ENCODE measurements at regions not wholly inside any gene's neighbourhood (a gene's known extent, or its start where the extent isn't known, plus 50 kb on each side); places are given as distances from the start of the nearest gene placed in this dataset.

- TF ChIP-seq, protein P1, sequence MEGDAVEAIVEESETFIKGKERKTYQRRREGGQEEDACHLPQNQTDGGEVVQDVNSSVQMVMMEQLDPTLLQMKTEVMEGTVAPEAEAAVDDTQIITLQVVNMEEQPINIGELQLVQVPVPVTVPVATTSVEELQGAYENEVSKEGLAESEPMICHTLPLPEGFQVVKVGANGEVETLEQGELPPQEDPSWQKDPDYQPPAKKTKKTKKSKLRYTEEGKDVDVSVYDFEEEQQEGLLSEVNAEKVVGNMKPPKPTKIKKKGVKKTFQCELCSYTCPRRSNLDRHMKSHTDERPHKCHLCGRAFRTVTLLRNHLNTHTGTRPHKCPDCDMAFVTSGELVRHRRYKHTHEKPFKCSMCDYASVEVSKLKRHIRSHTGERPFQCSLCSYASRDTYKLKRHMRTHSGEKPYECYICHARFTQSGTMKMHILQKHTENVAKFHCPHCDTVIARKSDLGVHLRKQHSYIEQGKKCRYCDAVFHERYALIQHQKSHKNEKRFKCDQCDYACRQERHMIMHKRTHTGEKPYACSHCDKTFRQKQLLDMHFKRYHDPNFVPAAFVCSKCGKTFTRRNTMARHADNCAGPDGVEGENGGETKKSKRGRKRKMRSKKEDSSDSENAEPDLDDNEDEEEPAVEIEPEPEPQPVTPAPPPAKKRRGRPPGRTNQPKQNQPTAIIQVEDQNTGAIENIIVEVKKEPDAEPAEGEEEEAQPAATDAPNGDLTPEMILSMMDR (optimal IDR thresholded peaks at IDR 0.05 in 1 of 3, IDR thresholded peaks at IDR 0.05 in 1 of 3, conservative IDR thresholded peaks at IDR 0.05 in 1 of 3; ENCODE audit: extremely low read depth in 1 of 3, insufficient read depth in 2 of 3, low read length in 3 of 3), result no peak
- TF ChIP-seq EZH2 (IDR thresholded peaks at IDR 0.05; ENCODE audit: low read length), result no peak
Observed at GRCh38 chr5:164481270-164481669, 975.9 kb downstream of the MAT2B start.

Data from keratinocyte (primary cell).